SK-N-MC (cell line): ENCODE measurements at regions not wholly inside any gene's neighbourhood (a gene's known extent, or its start where the extent isn't known, plus 50 kb on each side); places are given as distances from the start of the nearest gene placed in this dataset.
A peak's percentile ranks its signal among the peaks of the same experiment; 100 is the strongest.

Experiments
- EZH2 ChIP-seq: fragments of 200-600 bp; sonication (generic); IDR thresholded peaks from one replicate; pipeline ENCODE4 v1.6.1; 2017; ENCODE audit warnings: antibody characterized with exemption
- FOXP2 ChIP-seq: optimal IDR thresholded peaks from 2 replicates; pipeline ENCODE3; 2011; ENCODE audit warnings: mild to moderate bottlenecking, moderate library complexity; ENCODE audit not compliant: insufficient read depth; ENCODE audit errors: extremely low read length, control extremely low read depth
- POLR2AphosphoS5 ChIP-seq: IDR thresholded peaks from 2 replicates; pipeline ENCODE4 v1.6.1; 2012; ENCODE audit warnings: mild to moderate bottlenecking, low read depth, low read length, borderline replicate concordance

DNA sequence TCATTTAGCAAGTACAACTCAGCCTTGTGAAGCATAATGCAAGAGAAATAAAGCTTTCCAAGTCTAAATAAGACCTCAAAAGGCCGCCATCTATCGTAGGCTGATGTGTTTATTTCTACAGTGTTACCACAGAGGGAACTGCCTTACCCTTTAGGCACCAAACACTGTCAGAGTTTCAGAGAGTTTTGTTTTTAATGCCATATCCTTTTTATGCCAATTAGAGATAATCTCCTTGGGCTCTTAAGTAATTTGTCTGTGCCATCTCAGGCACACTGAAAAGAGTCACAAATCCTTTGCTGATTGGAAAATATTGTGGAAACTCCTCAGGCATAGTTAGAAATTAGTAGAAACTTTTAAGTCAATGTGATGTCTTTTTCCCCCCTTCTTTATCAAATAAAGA is 797.1 kb downstream of the SLC4A3 start:
- TF ChIP-seq EZH2: no peak
- TF ChIP-seq POLR2AphosphoS5: peak; percentile 62; the same call in 1 of the 2 replicates
- no peak for TF ChIP-seq FOXP2
